HPDE6-E6E7 (cell line): ENCODE measurements at regions not wholly inside any gene's neighbourhood (a gene's known extent, or its start where the extent isn't known, plus 50 kb on each side); places are given as distances from the start of the nearest gene placed in this dataset.
A peak's percentile ranks its signal among the peaks of the same experiment; 100 is the strongest.

Experiments
- DNase-seq: peaks from one replicate; pipeline ENCODE4 v3.0.0; 2011; ENCODE audit warnings: missing footprints; ENCODE audit errors: extremely low spot score

- no peak for DNase-seq
Observed at GRCh38 chr18:56026509-56026908, 438.5 kb upstream of the TCF4 start.

GRCh38 chr18:56021809-56022195 lies 433.8 kb upstream of the TCF4 start:
- no peak for DNase-seq

- no peak for DNase-seq
Observed at GRCh38 chr18:56021136-56021808, 433.3 kb upstream of the TCF4 start.

- no peak for DNase-seq
Observed at GRCh38 chr18:56019908-56020307, 431.9 kb upstream of the TCF4 start.

- no peak for DNase-seq
Observed at GRCh38 chr18:56019156-56019555, 431.2 kb upstream of the TCF4 start.

GRCh38 chr18:56009411-56009810 lies 421.4 kb upstream of the TCF4 start:
- no peak for DNase-seq

- DNase-seq = no peak
Observed at GRCh38 chr18:56003720-56004088, 415.7 kb upstream of the TCF4 start.

GRCh38 chr18:56003009-56003719 lies 415.2 kb upstream of the TCF4 start:
- no peak for DNase-seq

- no peak for DNase-seq
Observed at GRCh38 chr18:56001576-56001975, 413.6 kb upstream of the TCF4 start.

- DNase-seq = no peak
Observed at GRCh38 chr18:56000041-56000440, 412.0 kb upstream of the TCF4 start.

- no peak for DNase-seq
Observed at GRCh38 chr18:55999641-56000040, 411.6 kb upstream of the TCF4 start.

- no peak for DNase-seq
Observed at GRCh38 chr18:55998801-55999385, 410.9 kb upstream of the TCF4 start.

- DNase-seq = no peak
Observed at GRCh38 chr18:55998071-55998522, 410.1 kb upstream of the TCF4 start.

- DNase-seq = peak; percentile 28
Observed at GRCh38 chr18:55997151-55997561, 409.2 kb upstream of the TCF4 start.

GRCh38 chr18:55996717-55997116 lies 408.7 kb upstream of the TCF4 start:
- DNase-seq = no peak

- no peak for DNase-seq
Observed at GRCh38 chr18:55990186-55990585, 402.2 kb upstream of the TCF4 start.

- DNase-seq = no peak
Observed at GRCh38 chr18:55988537-55988936, 400.5 kb upstream of the TCF4 start.

GRCh38 chr18:55983433-55983832 lies 395.4 kb upstream of the TCF4 start:
- DNase-seq = no peak

- no peak for DNase-seq
Observed at GRCh38 chr18:55982992-55983391, 395.0 kb upstream of the TCF4 start.

- no peak for DNase-seq
Observed at GRCh38 chr18:55981712-55982475, 393.9 kb upstream of the TCF4 start.

GRCh38 chr18:55974521-55974920 lies 386.5 kb upstream of the TCF4 start:
- no peak for DNase-seq

- no peak for DNase-seq
Observed at GRCh38 chr18:55968550-55968949, 380.6 kb upstream of the TCF4 start.
